ENCODE measurements at regions not wholly inside any gene's neighbourhood (a gene's known extent, or its start where the extent isn't known, plus 50 kb on each side); places are given as distances from the start of the nearest gene placed in this dataset.

- ChIA-PET POLR2A (no interaction called here), CTCF (no interaction called here)
- H3K4me3 ChIP-seq (ENCODE audit: low read depth, low read length): no peak overlapping the region
- no peak for TF ChIP-seq CTCF (IDR thresholded peaks at IDR 0.05; ENCODE audit: insufficient read depth, low read length, missing control alignments)
- DNase-seq (ENCODE audit: low read depth, low spot score): no peak
Measured at GRCh38 chr2:16742026-16742425, 76.4 kb upstream of the CYRIA start.

- CTCF ChIA-PET: no interaction called here
- TF ChIP-seq CTCF (IDR thresholded peaks at IDR 0.05; ENCODE audit: insufficient read depth, low read length, missing control alignments): no peak
- POLR2A ChIA-PET: no interaction called here
- DNase-seq (ENCODE audit: low read depth, low spot score): no peak
- no peak overlapping the region for H3K4me3 ChIP-seq (ENCODE audit: low read depth, low read length)
Measured at GRCh38 chr2:16741498-16741897, 75.9 kb upstream of the CYRIA start.

GRCh38 chr2:16739778-16740581, 74.3 kb upstream of the CYRIA start:
- no peak for DNase-seq (ENCODE audit: low read depth, low spot score)
- ChIA-PET POLR2A (no interaction called here), CTCF (no interaction called here)
- no peak for TF ChIP-seq CTCF (IDR thresholded peaks at IDR 0.05; ENCODE audit: insufficient read depth, low read length, missing control alignments)
- no peak overlapping the region for H3K4me3 ChIP-seq (ENCODE audit: low read depth, low read length)

- H3K4me3 ChIP-seq (ENCODE audit: low read depth, low read length): no peak overlapping the region
- ChIA-PET POLR2A (no interaction called here), CTCF (no interaction called here)
- no peak for TF ChIP-seq CTCF (IDR thresholded peaks at IDR 0.05; ENCODE audit: insufficient read depth, low read length, missing control alignments)
- no peak for DNase-seq (ENCODE audit: low read depth, low spot score)
Measured at GRCh38 chr2:16738361-16739225, 73.0 kb upstream of the CYRIA start.

- POLR2A ChIA-PET: no interaction called here
- CTCF ChIA-PET: no interaction called here
- DNase-seq (ENCODE audit: low read depth, low spot score): no peak
- TF ChIP-seq CTCF (IDR thresholded peaks at IDR 0.05; ENCODE audit: insufficient read depth, low read length, missing control alignments): no peak
- no peak overlapping the region for H3K4me3 ChIP-seq (ENCODE audit: low read depth, low read length)
Measured at GRCh38 chr2:16737812-16738211, 72.2 kb upstream of the CYRIA start.

GRCh38 chr2:16736633-16737032, 71.0 kb upstream of the CYRIA start:
- no peak for DNase-seq (ENCODE audit: low read depth, low spot score)
- CTCF ChIA-PET: no interaction called here

More at GRCh38 chr2:16736633-16737032, 71.0 kb upstream of the CYRIA start:
- no peak overlapping the region for H3K4me3 ChIP-seq (ENCODE audit: low read depth, low read length)
- POLR2A ChIA-PET: no interaction called here
- no peak for TF ChIP-seq CTCF (IDR thresholded peaks at IDR 0.05; ENCODE audit: insufficient read depth, low read length, missing control alignments)

Measured in AG04449 (cell line).